ENCODE measurements at regions not wholly inside any gene's neighbourhood (a gene's known extent, or its start where the extent isn't known, plus 50 kb on each side); places are given as distances from the start of the nearest gene placed in this dataset.
"Not testable (repeated sequence)": the region's sequence is repeated elsewhere in the genome, so short reads cannot be mapped to it uniquely, and the experiment has no call there.

- DNase-seq, result no peak
These were observed 333.8 kb downstream of the PDCD6IP start for GRCh38 chr3:34132069-34132692.

DNA sequence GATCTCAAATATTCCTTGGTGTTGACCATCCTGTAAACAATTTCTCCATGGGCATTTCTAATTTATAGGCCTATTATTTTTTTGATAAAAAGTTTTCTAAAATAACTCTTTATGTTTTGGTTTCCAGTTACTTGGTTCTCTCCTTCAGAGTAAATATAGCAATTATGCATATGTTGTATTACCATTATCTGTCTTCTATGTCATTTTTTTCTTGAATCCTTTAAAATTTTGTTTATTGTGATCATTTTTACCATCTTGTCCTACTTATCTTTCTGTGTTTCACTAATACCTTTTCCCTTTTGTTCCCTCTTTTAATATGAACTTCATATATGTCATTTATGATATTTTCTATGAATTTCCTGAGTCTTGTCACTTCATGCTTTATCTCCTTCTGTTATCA is 341.1 kb downstream of the PDCD6IP start:
- no peak for DNase-seq

GRCh38 chr3:34140616-34141015 is 342.2 kb downstream of the PDCD6IP start:
- no peak for DNase-seq

- no peak for DNase-seq
These were observed 343.5 kb downstream of the PDCD6IP start for GRCh38 chr3:34141841-34142337.

DNA sequence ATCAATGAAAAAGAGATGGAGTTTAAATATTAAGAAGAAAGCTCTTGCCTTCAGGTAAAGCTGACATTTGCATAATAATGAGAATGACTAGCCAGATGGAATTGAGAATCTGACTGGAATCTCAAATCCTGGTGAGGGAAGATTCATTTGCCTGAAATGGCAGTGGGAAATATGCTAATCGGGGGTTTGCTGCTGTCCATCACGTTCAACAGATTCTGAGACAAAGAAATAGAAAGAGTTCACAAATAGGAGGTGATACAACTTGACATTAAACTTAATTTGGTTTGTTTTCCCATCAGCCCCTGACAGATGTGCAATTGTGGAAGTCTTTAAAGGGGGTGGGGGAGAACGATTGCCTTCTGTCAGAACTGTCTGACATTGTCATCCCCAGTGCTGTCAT is 347.4 kb downstream of the PDCD6IP start:
- no peak for DNase-seq

GRCh38 chr3:34146596-34146995 is 348.2 kb downstream of the PDCD6IP start:
- DNase-seq, result no peak

DNA sequence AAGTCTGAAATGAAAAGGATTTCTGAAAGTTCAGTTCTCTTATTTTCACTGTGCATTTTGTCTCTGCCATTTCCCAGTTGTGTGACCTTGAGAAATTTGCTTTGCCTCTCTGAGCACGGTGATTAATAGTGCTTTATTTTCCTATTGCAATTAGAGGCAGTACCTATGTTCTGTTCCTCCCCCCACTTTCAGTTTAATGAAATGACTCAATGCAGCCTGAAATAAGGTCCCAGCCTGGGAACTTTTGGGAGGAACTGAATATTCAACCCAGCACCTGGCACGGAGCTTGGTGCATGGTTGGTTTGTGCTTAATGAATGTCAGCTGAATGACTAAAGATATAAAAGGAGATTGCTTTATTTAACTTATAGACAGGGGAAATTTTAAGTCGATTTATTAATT is 352.6 kb downstream of the PDCD6IP start:
- DNase-seq, result no peak

- no peak for DNase-seq
These were observed 354.2 kb downstream of the PDCD6IP start for GRCh38 chr3:34152656-34153055.

- no peak for DNase-seq
These were observed 356.7 kb downstream of the PDCD6IP start for GRCh38 chr3:34155108-34155507.

- DNase-seq, result no peak
These were observed 357.2 kb downstream of the PDCD6IP start for GRCh38 chr3:34155666-34156065.

DNA sequence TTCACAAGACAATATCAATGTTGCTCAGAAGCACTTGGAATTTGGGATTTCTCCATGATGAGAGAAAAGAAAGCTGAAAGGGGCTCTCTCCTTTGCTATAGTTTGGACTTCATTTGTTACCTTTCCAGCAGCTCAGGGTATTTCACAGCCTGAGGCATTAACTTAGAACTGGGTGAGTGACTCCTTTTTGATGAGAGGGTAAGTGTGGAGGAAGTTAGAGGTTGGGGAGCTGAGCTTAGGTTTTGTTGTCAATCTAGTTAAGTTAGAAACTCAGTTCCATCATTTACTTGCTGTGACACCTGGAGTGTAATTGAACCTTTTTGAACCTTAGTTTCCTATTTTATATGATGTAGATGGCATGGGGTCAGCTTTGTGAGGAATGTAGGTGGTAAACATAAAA is 359.1 kb downstream of the PDCD6IP start:
- no peak for DNase-seq

DNA sequence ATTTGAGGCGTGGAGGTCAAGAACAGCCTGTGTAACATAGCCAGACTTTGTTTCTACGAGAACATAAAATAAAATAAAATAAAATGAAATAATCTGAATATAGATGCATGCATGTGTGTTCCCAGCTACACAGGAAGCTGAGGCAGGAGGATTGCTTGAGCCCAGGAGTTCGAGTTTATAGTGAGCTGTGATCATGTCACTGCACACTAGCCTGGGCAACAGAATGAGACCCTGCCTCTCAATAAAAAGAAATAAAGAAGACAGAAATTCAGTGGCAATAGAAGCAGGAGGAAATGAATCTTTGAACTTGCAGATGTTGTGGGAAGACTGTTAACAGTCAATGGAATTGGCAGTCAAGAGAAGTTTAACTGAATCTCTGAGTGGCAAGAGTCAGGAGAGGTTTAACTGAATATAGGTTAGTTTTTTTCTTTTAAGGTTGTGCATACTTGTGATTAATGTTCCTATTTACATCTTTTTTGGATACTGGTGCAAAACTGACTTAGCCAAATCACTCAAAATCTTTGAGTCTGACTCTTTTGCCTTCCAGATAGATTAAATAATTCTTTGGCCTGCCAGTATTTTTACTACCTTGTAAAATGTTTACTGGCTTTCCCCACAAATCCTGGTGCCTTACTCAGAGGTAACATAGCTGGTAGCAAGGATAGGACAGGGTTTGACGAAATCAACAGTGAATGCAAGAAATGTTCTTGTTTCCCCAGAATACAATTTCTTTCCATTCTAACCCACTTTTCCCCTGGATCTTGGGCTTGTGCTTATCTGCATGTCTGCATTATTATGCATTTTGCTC is 361.4 kb downstream of the PDCD6IP start:
- no peak for DNase-seq

GRCh38 chr3:34169636-34170035 is 371.2 kb downstream of the PDCD6IP start:
- not testable (repeated sequence) for DNase-seq

DNA sequence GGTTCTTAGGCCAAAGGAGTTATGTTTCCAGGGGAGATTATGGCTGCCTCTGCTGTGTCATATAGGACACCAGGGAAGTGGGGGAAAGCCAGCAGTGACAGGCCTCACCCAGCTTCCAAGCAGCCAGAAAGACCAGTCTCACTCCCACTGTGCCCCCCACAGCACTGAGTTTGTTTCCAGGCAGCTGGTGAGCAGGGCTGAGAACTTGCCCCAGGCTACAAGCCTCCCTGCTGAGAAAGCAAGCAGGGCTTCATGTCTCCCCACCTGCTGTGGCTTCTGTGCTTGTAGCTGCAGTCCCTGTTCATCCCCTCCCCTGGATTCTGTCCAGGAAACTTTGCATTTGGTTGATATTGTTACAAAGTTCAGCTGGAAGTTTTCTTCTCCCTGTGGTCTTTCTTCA is 376.3 kb downstream of the PDCD6IP start:
- no peak for DNase-seq

GRCh38 chr3:34175636-34176176 is 377.3 kb downstream of the PDCD6IP start:
- no peak for DNase-seq

GRCh38 chr3:34176723-34177122 is 378.3 kb downstream of the PDCD6IP start:
- DNase-seq, result no peak

- DNase-seq, result peak; percentile 94
These were observed 380.0 kb downstream of the PDCD6IP start for GRCh38 chr3:34178415-34178814.

DNA sequence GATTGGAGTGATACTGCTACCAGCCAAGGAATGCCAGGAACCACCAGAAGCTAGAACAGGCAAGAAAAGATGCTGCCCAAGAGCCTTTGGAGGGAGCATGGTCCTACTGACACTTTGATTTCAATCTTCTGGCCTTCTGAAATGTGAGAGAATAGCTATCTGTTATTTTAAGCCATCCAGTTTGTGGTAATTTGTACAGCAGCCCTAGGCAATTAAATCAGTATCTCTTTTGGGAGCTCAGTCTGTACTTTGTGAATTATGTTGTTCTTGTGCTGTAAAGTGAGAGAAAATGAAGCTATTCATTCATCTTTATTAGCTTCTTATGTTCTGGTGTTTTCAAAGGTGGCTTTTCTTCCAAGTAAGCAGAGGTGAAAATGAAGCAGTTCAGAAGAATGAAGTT is 381.3 kb downstream of the PDCD6IP start:
- no peak for DNase-seq

GRCh38 chr3:34180532-34180931 is 382.1 kb downstream of the PDCD6IP start:
- no peak for DNase-seq

DNA sequence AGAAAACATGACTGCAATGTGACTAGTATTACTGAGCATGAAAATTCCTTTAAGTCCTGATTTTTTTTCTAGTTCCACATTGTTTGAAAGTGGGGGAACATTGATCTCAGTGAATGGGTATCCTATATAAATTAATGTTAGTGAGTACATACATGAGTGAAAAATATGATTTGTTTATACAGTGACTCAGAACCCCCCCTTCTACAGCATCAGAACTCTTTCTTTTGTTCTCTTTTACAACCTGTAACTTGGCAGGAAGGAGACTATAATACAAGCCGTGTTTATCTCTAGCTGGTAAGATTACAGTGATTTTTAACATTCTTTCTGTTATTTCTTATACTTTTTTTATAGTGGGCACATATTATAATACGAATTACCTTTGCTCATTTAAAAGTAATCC is 384.7 kb downstream of the PDCD6IP start:
- DNase-seq, result no peak

DNA sequence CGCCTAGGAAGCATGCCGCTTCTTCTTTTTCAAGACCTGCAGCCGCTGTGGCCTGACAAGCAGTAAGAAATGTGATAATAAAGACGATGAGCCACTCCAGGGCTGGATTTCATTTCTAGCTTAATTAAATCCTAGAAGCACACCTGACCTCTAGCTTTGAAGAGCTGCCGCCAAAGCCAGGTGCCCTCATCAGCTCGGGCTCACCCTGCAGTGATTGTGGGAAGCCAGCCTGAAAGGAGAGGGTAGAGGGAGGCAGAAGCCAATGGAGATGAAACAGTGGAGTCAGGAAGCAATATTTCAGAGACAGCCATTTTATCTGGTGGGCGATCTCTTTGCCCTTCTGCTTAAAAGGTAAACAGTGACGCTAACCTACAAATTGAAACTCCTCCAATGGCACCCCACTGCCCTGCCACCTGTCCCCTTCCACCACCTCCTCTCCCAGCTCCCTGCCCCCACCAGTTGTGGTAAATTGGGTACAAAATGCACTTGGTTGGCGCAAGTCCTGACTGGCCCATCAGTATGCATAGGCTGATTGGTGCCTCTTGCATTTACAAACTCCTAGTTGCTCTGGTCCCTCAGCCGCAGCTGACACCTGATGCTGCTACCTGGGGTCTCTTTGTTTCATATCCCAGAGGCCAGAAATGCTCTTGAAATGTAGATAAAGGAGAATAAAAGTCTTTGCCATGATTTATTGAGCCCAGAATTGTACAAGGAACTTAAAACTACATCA is 385.3 kb downstream of the PDCD6IP start:
- no peak for DNase-seq

- DNase-seq, result no peak
These were observed 386.9 kb downstream of the PDCD6IP start for GRCh38 chr3:34185301-34185700.

DNA sequence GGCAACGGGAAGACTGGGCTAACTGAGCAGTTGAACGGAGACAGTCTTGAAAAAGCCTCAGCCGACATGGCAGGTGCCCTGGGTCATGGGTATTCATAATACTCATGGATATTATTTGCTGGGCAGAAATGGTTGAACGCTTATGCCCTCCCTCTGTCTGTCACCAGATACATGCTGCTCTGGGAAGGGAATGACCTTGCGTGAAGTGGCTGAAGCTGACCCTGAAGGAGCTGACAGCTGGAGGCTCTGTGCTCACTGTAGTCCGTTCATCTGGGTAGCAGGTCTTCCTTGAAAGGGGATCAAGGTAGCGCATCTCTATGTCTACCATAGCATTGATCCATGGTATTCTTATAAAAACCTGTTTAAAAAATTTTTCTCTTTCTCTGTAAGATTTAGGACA is 390.7 kb downstream of the PDCD6IP start:
- no peak for DNase-seq
